ENCODE measurements at regions not wholly inside any gene's neighbourhood (a gene's known extent, or its start where the extent isn't known, plus 50 kb on each side); places are given as distances from the start of the nearest gene placed in this dataset.
"Not testable (repeated sequence)": the region's sequence is repeated elsewhere in the genome, so short reads cannot be mapped to it uniquely, and the experiment has no call there.

DNA sequence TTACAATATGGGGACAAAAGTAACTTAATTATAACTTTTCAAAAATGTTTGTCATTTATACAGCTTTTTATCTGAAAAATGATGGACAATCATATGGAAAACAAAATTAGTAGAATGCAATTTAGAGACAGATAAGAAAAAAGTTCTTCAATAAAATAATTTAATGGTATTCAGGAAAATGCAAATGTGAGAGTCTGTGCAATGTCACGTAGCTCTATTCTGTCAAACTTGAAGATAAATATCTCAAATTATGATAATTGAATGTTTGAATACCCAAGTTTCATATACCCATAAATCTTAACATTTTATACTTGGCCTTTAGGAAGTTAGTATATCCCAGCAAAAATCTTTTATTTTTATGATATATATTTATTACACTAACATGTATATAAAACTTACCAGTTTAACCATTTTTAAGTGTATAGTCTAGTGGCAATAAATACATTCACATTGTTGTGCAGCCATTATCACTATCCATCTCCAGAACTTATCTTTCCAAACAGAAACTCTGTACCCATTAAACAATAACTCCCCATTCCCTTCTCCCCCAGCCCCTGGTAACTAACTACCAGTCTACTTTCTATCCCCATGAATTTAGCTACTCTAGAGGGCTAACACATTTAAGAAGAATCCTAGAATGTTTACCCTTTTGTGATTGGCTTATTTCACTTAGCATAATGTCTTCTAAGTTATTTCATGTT is 311.5 kb downstream of the SOCS6 start:
- no peaks in the 10 kb centered on the region for H3K36me3 Mint-ChIP-seq (ENCODE audit: low read depth)
- CTCF ChIA-PET, result interaction anchor here (0.8 to 1.7 kb wide), 3 partner anchors 59 to 182 kb away, joined by 3 to 6 read pairs (median 4); no protein-coding TSS in a partner anchor
- H3K4me3 Mint-ChIP-seq, result no peak overlapping the region
- H3K4me1 Mint-ChIP-seq (ENCODE audit: low read depth), result no peaks in the 10 kb centered on the region
- ATAC-seq (no peak), DNase-seq (no peak)
- no peaks in the 10 kb centered on the region for H3K27me3 Mint-ChIP-seq (ENCODE audit: low read depth)
- POLR2A ChIA-PET, result no interaction called here
- H3K27ac Mint-ChIP-seq, result no peak overlapping the region
- H3K9me3 Mint-ChIP-seq (ENCODE audit: insufficient read depth), result peaks cover 6% of the 10 kb centered on the region

DNA sequence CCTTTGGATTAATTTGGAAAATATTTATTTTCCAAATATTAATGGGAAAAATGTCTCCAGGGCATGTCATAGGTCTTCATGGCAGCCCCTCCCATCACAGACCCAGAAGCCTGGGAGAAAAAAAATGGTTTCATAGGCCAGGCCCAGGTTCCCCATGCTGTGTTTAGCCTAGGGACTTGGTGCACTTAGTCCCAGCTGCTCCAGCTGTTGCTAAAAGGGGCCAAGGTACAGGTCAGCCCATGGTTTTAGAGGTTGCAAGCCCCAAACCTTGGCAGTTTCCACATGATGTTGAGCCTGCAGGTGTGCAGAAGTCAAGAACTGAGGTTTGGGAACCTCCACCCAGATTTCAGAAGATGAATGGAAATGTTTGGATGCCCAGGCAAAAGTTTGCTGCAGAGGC is 309.6 kb downstream of the SOCS6 start:
- Mint-ChIP-seq H3K27ac (no peak overlapping the region), H3K27me3 (ENCODE audit: low read depth) (no peaks in the 10 kb centered on the region), H3K9me3 (ENCODE audit: insufficient read depth) (no peaks in the 10 kb centered on the region), H3K4me1 (ENCODE audit: low read depth) (no peaks in the 10 kb centered on the region), H3K4me3 (no peak overlapping the region), H3K36me3 (ENCODE audit: low read depth) (no peaks in the 10 kb centered on the region)
- ATAC-seq, result peak; percentile 19
- POLR2A ChIA-PET, result no interaction called here
- no peak for DNase-seq
- CTCF ChIA-PET, result interaction anchor here (0.9 to 1.5 kb wide), 2 partner anchors 19 to 24 kb away, joined by 3 to 6 read pairs; no protein-coding TSS in a partner anchor

DNA sequence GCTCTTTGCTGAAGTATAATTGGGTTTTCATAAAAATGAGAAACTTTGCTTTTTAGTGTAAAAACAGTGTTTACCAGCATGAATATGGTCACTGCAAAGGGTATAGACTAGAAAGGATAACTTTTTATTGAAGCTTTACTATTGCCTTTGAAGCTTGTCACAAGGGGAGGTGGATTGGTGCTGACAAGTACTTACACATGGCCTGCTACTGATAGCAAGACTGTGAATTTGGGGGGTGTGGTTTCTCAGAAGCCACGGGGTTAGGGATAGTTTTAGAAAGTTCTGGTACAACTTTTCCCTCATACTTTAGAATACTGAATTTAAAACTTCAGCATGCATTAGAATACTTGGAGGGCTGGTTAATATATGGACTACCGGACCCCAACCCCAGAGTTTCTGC is 294.1 kb downstream of the SOCS6 start:
- H3K4me1 Mint-ChIP-seq (ENCODE audit: low read depth), result no peaks in the 10 kb centered on the region
- H3K36me3 Mint-ChIP-seq (ENCODE audit: low read depth), result no peaks in the 10 kb centered on the region
- H3K4me3 Mint-ChIP-seq, result no peak overlapping the region
- DNase-seq (no peak), ATAC-seq (no peak)
- ChIA-PET CTCF (no interaction called here), POLR2A (no interaction called here)
- peaks cover 7% of the 10 kb centered on the region for H3K9me3 Mint-ChIP-seq (ENCODE audit: insufficient read depth)
- no peak overlapping the region for H3K27ac Mint-ChIP-seq
- no peaks in the 10 kb centered on the region for H3K27me3 Mint-ChIP-seq (ENCODE audit: low read depth)

DNA sequence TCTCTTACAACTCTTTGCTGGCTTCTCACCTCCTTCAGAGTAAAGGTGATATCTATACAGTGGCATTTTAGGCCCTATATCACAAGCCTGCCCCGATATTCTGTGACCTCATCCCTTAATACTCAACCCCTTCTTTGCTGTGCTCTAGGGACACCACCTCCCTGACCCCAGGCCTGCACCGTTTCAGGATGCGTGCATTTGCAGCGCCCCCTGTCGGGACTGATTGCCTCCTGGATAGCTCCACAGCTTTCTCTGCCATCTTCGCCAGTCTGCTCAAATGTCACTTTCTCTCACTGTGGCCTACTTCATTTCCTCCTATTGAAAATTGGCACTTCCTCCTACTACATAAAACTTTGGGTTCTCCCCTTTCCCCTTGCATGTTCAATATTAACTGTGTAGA is 289.6 kb downstream of the SOCS6 start:
- no peak for ATAC-seq
- CTCF ChIA-PET, result no interaction called here

DNA sequence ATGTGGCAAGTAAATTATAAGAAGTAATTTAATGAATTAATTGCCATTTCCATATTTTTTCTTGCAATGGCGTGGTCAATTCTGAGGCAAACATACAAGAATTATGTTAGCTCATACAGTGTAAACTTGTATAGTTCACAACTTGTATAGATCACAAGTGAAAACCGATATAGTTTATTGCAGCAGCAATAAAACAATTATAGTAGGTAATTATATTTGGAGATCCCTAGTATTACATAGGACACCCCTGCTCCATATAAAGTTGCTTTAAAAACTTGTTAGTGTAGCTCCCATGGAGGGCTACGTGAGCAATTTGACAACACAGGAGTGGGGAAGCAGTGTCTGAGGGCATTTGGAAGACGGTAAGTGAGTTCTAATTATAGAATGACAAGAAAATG is 288.2 kb downstream of the SOCS6 start:
- POLR2A ChIA-PET, result no interaction called here

More for the DNA sequence above, 289.6 kb downstream of the SOCS6 start:
- POLR2A ChIA-PET, result no interaction called here
- H3K4me3 Mint-ChIP-seq, result no peak overlapping the region
- H3K36me3 Mint-ChIP-seq (ENCODE audit: low read depth), result no peaks in the 10 kb centered on the region
- H3K4me1 Mint-ChIP-seq (ENCODE audit: low read depth), result no peaks in the 10 kb centered on the region
- no peak for DNase-seq
- no peak overlapping the region for H3K27ac Mint-ChIP-seq
- H3K9me3 Mint-ChIP-seq (ENCODE audit: insufficient read depth), result peaks cover 7% of the 10 kb centered on the region
- no peaks in the 10 kb centered on the region for H3K27me3 Mint-ChIP-seq (ENCODE audit: low read depth)

DNA sequence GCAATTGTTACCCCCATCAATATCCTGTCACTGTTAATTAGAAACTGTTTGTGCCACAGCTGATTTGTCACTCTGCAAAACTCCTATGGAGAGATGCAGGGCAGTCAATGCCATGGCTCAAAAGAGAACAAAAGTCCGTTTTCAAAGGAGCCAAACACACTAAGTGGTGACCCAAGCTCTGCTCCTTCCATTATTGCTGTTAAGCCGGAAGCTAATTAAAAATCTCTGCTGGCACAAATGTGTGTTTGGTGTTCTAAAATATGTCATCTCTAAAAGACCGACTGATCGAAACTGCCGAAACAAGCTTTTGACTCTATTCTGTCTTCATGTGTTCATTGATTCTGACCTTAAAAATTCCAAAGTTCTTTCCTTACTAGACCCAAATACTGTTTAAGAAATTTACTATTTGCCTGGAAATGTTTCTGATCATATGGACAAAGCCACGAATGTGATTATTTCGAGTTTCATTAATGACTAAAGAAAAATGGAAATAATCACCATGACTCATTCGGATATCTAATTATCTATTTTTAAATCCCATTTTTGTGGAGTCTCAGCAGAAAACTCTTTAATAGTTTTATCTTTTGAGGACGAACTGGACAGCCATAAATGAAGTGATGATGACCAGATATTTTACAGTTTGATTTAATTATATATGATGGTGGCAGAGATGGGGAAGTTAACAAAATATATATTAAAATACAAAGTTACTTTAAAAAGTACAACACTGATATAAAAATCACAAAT is 287.6 kb downstream of the SOCS6 start:
- CTCF ChIA-PET, result no interaction called here
- DNase-seq (no peak), ATAC-seq (no peak)
- no peaks in the 10 kb centered on the region for H3K27me3 Mint-ChIP-seq (ENCODE audit: low read depth)
- H3K27ac Mint-ChIP-seq, result no peak overlapping the region
- POLR2A ChIA-PET, result no interaction called here
- no peaks in the 10 kb centered on the region for H3K36me3 Mint-ChIP-seq (ENCODE audit: low read depth)
- H3K4me3 Mint-ChIP-seq, result no peak overlapping the region
- no peaks in the 10 kb centered on the region for H3K4me1 Mint-ChIP-seq (ENCODE audit: low read depth)
- H3K9me3 Mint-ChIP-seq (ENCODE audit: insufficient read depth), result no peaks in the 10 kb centered on the region

More for the DNA sequence above, 288.2 kb downstream of the SOCS6 start:
- Mint-ChIP-seq H3K4me3 (no peak overlapping the region), H3K4me1 (ENCODE audit: low read depth) (no peaks in the 10 kb centered on the region), H3K27ac (no peak overlapping the region), H3K9me3 (ENCODE audit: insufficient read depth) (peaks cover 6% of the 10 kb centered on the region), H3K27me3 (ENCODE audit: low read depth) (no peaks in the 10 kb centered on the region), H3K36me3 (ENCODE audit: low read depth) (no peaks in the 10 kb centered on the region)
- DNase-seq (no peak), ATAC-seq (no peak)
- CTCF ChIA-PET, result no interaction called here

DNA sequence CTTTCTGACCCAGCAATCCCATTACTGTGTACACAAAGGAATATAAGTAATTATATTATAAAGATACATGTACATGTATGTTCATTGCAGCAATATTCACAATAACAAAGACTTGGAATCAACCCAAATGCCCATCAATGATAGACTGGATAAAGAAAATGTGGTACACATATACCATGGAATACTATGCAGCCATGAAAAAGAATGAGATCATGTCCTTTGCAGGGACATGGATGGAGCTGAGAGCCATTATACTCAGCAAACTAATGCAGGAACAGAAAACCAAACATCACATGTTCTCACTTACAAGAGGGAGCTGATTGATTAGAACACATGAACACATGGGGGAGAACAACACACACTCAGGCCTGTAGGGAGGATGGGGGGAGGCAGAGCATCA is 286.1 kb downstream of the SOCS6 start:
- H3K4me1 Mint-ChIP-seq (ENCODE audit: low read depth); H3K27ac Mint-ChIP-seq; CTCF ChIA-PET; DNase-seq; H3K27me3 Mint-ChIP-seq (ENCODE audit: low read depth); POLR2A ChIA-PET; ATAC-seq; H3K36me3 Mint-ChIP-seq (ENCODE audit: low read depth); H3K9me3 Mint-ChIP-seq (ENCODE audit: insufficient read depth); H3K4me3 Mint-ChIP-seq: not testable (repeated sequence)

DNA sequence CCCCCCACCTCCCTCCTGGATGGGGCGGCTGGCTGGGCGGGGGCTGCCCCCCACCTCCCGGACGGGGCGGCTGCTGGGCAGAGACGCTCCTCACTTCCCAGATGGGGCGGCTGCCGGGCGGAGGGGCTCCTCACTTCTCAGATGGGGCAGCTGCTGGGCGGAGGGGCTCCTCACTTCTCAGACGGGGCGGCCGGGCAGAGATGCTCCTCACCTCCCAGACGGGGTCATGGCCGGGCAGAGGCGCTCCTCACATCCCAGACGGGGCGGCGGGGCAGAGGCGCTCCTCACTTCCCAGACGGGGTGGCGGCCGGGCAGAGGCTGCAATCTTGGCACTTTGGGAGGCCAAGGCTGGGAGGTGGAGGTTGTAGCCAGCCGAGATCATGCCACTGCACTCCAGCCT is 280.8 kb downstream of the SOCS6 start:
- CTCF ChIA-PET; DNase-seq; H3K4me1 Mint-ChIP-seq (ENCODE audit: low read depth); H3K9me3 Mint-ChIP-seq (ENCODE audit: insufficient read depth); ATAC-seq; H3K27ac Mint-ChIP-seq; H3K36me3 Mint-ChIP-seq (ENCODE audit: low read depth); H3K4me3 Mint-ChIP-seq; H3K27me3 Mint-ChIP-seq (ENCODE audit: low read depth): not testable (repeated sequence)
- POLR2A ChIA-PET, result interaction anchor here (0.6 kb wide), 1 partner anchor 23 kb away, joined by 3 read pairs; no protein-coding TSS in a partner anchor

DNA sequence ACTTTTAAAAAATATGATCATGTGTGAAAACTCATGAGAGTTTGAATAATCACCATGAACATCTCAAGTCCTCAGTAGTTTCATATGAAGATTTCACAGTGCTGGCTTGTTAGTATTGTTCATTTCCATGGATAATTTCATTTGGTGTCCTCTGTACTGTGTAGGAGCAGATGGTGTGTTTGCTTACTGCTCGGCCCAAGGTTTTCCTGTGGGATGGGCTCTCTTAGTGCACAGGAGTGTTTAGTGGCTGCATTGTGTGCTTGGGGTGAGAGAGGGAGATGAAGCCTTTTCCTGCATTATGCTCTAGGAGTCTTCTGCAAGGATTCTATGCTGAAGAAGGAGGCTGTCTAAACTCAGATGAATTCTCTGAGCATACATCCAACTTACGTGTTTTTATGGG is 270.6 kb downstream of the SOCS6 start:
- Mint-ChIP-seq H3K27ac (no peak overlapping the region), H3K4me1 (ENCODE audit: low read depth) (no peaks in the 10 kb centered on the region), H3K36me3 (ENCODE audit: low read depth) (no peaks in the 10 kb centered on the region), H3K9me3 (ENCODE audit: insufficient read depth) (peaks cover 4% of the 10 kb centered on the region), H3K27me3 (ENCODE audit: low read depth) (no peaks in the 10 kb centered on the region), H3K4me3 (no peak overlapping the region)
- ATAC-seq, result no peak
- DNase-seq, result no peak
- ChIA-PET CTCF (no interaction called here), POLR2A (no interaction called here)

GRCh38 chr18:70558371-70558770 is 269.5 kb downstream of the SOCS6 start:
- Mint-ChIP-seq H3K27ac (no peak overlapping the region), H3K4me3 (no peak overlapping the region), H3K4me1 (ENCODE audit: low read depth) (no peaks in the 10 kb centered on the region), H3K27me3 (ENCODE audit: low read depth) (no peaks in the 10 kb centered on the region), H3K36me3 (ENCODE audit: low read depth) (no peaks in the 10 kb centered on the region), H3K9me3 (ENCODE audit: insufficient read depth) (peaks cover 4% of the 10 kb centered on the region)
- ATAC-seq, result no peak
- CTCF ChIA-PET, result no interaction called here
- POLR2A ChIA-PET, result no interaction called here
- DNase-seq, result no peak

GRCh38 chr18:70554854-70555445 is 266.1 kb downstream of the SOCS6 start:
- H3K9me3 Mint-ChIP-seq (ENCODE audit: insufficient read depth), result peaks cover 4% of the 10 kb centered on the region
- DNase-seq (no peak), ATAC-seq (no peak)
- H3K27ac Mint-ChIP-seq, result no peak overlapping the region
- peaks cover 2% of the 10 kb centered on the region for H3K4me1 Mint-ChIP-seq (ENCODE audit: low read depth)
- H3K27me3 Mint-ChIP-seq (ENCODE audit: low read depth), result no peaks in the 10 kb centered on the region
- no peaks in the 10 kb centered on the region for H3K36me3 Mint-ChIP-seq (ENCODE audit: low read depth)
- ChIA-PET POLR2A (no interaction called here), CTCF (no interaction called here)
- no peak overlapping the region for H3K4me3 Mint-ChIP-seq

DNA sequence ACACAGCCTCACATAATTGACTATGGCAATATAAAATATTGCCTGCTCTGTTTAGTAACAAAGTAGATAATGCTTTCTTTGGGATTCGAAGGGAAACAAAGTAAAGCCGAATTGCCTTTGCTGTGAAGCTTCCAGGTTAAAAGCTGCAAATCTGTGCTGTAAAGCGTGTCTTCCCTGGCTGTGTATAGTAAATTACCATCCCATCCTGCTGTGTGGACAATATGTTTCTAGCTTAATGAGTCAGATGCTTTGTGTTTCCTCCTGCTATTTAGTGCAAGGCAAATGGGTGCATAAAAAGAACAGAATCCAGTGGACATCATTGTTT is 265.1 kb downstream of the SOCS6 start:
- Mint-ChIP-seq H3K36me3 (ENCODE audit: low read depth) (no peaks in the 10 kb centered on the region), H3K4me3 (no peak overlapping the region), H3K9me3 (ENCODE audit: insufficient read depth) (peaks cover 4% of the 10 kb centered on the region), H3K27me3 (ENCODE audit: low read depth) (no peaks in the 10 kb centered on the region), H3K4me1 (ENCODE audit: low read depth) (peaks cover 2% of the 10 kb centered on the region), H3K27ac (no peak overlapping the region)
- ChIA-PET POLR2A (no interaction called here), CTCF (no interaction called here)
- no peak for DNase-seq
- ATAC-seq, result no peak

Measured in activated CD8-positive, alpha-beta T cell treated with anti-CD3 and anti-CD28 coated beads, Interleukin-2, amount 10 ng/mL, durations not matched to agents 7 days and 5 days (primary cell).